WTC11 (cell line): ENCODE measurements at regions not wholly inside any gene's neighbourhood (a gene's known extent, or its start where the extent isn't known, plus 50 kb on each side); places are given as distances from the start of the nearest gene placed in this dataset.

Experiments
- ATAC-seq: fragments of 200-7000 bp; cut with Tn5 transposase; 2 replicates; pipeline ENCODE4 v1.10.0; 2021; ENCODE audit warnings: mild to moderate bottlenecking, moderate library complexity
- CTCF ChIA-PET: fragments of 300-600 bp; sonication (Branson Sonifier 250); formaldehyde crosslinking; loops from one replicate; lab custom pipeline; 2021; ENCODE audit warnings: antibody characterized with exemption; lab: Charles Lee
- POLR2A ChIA-PET: fragments of 350-600 bp; sonication (Branson Sonifier 250); formaldehyde crosslinking; loops from one replicate; lab custom pipeline; 2021; ENCODE audit warnings: antibody characterized with exemption; lab: Charles Lee
- DNase-seq: peaks from one replicate; pipeline ENCODE4 v3.0.0; 2021; ENCODE audit warnings: low spot score
- H3K27ac Mint-ChIP-seq: 2 replicates; pipeline ENCODE4 v1.8.0; 2021; ENCODE audit warnings: mixed read lengths
- H3K27me3 Mint-ChIP-seq: 2 replicates; pipeline ENCODE4 v1.8.0; 2021; ENCODE audit warnings: low read depth, mild to moderate bottlenecking, moderate library complexity, mixed read lengths
- H3K36me3 Mint-ChIP-seq: 2 replicates; pipeline ENCODE4 v1.8.0; 2021; ENCODE audit warnings: mixed read lengths
- H3K4me1 Mint-ChIP-seq: 2 replicates; pipeline ENCODE4 v1.8.0; 2022; ENCODE audit warnings: mixed read lengths
- H3K4me3 Mint-ChIP-seq: 2 replicates; pipeline ENCODE4 v1.8.0; 2021; ENCODE audit warnings: mild to moderate bottlenecking, moderate library complexity, mixed read lengths
- H3K9me3 Mint-ChIP-seq: 2 replicates; pipeline ENCODE4 v1.8.0; 2021; ENCODE audit warnings: mixed read lengths
- ESRRA ChIP-seq: sonication (generic); formaldehyde crosslinking; IDR thresholded peaks from 2 replicates; pipeline ENCODE4 v1.8.1; 2022; ENCODE audit warnings: mild to moderate bottlenecking, missing genetic modification reagents, borderline replicate concordance
- KAT7 ChIP-seq: sonication (generic); formaldehyde crosslinking; IDR thresholded peaks from 2 replicates; pipeline ENCODE4 v1.8.1; 2023; ENCODE audit warnings: missing genetic modification reagents, mild to moderate bottlenecking, borderline replicate concordance
- MXD4 ChIP-seq: fragments of 250-450 bp; sonication (Bioruptor Pico); IDR thresholded peaks from 2 replicates; pipeline ENCODE4 v1.8.0; 2021; ENCODE audit warnings: mild to moderate bottlenecking, moderate library complexity, borderline replicate concordance
- NR2C2 ChIP-seq: sonication (generic); formaldehyde crosslinking; IDR thresholded peaks from 2 replicates; pipeline ENCODE4 v1.8.0; 2022; ENCODE audit warnings: mild to moderate bottlenecking, missing genetic modification reagents
- RELA ChIP-seq: sonication (generic); formaldehyde crosslinking; IDR thresholded peaks from 2 replicates; pipeline ENCODE4 v1.8.1; 2022; ENCODE audit warnings: missing genetic modification reagents, mild to moderate bottlenecking, borderline replicate concordance
- ZNF121 ChIP-seq: sonication (generic); formaldehyde crosslinking; IDR thresholded peaks from 2 replicates; pipeline ENCODE4 v1.8.0; 2023; ENCODE audit warnings: missing genetic modification reagents
- ZNF138 ChIP-seq: sonication (generic); formaldehyde crosslinking; conservative IDR thresholded peaks from 2 replicates; pipeline ENCODE4 v1.8.1; 2022; ENCODE audit warnings: mild to moderate bottlenecking, moderate library complexity, missing genetic modification reagents
- ZNF219 ChIP-seq: sonication (generic); formaldehyde crosslinking; IDR thresholded peaks from 2 replicates; pipeline ENCODE4 v1.8.0; 2023; ENCODE audit warnings: missing genetic modification reagents, mild to moderate bottlenecking, borderline replicate concordance
- ZNF232 ChIP-seq: sonication (generic); formaldehyde crosslinking; IDR thresholded peaks from 2 replicates; pipeline ENCODE4 v1.8.0; 2022; ENCODE audit warnings: mild to moderate bottlenecking, missing genetic modification reagents
- ZNF317 ChIP-seq: sonication (generic); formaldehyde crosslinking; IDR thresholded peaks from 2 replicates; pipeline ENCODE4 v1.8.1; 2023; ENCODE audit warnings: low read depth, mild to moderate bottlenecking, moderate library complexity, missing genetic modification reagents, borderline replicate concordance
- ZNF396 ChIP-seq: fragments of 250-450 bp; sonication (Bioruptor Pico); IDR thresholded peaks from 2 replicates; pipeline ENCODE4 v1.8.0; 2021; ENCODE audit warnings: mild to moderate bottlenecking, moderate library complexity, borderline replicate concordance
- TF ChIP-seq, protein P1 (sequence below): fragments of 250-450 bp; sonication (Bioruptor Pico); IDR thresholded peaks from 2 replicates; pipeline ENCODE4 v1.9.0; 2021; ENCODE audit warnings: mild to moderate bottlenecking
- TF ChIP-seq, protein P2 (sequence below): sonication (generic); formaldehyde crosslinking; IDR thresholded peaks from 2 replicates; pipeline ENCODE4 v1.8.1; 2022; ENCODE audit warnings: mild to moderate bottlenecking, missing genetic modification reagents, moderate library complexity, borderline replicate concordance
- TF ChIP-seq, protein P3 (sequence below): sonication (generic); formaldehyde crosslinking; IDR thresholded peaks from 2 replicates; pipeline ENCODE4 v1.8.0; 2022; ENCODE audit warnings: mild to moderate bottlenecking, missing genetic modification reagents
- TF ChIP-seq, protein P4 (sequence below): fragments of 250-450 bp; sonication (Bioruptor Pico); IDR thresholded peaks from 2 replicates; pipeline ENCODE4 v1.9.0; 2021; ENCODE audit warnings: mild to moderate bottlenecking
- TF ChIP-seq, protein P5 (sequence below): sonication (generic); formaldehyde crosslinking; IDR thresholded peaks from 2 replicates; pipeline ENCODE4 v1.8.0; 2022; ENCODE audit warnings: mild to moderate bottlenecking, missing genetic modification reagents
- TF ChIP-seq, protein P6 (sequence below): fragments of 200-600 bp; IDR thresholded peaks from 2 replicates; pipeline ENCODE4 v1.8.0; 2022; ENCODE audit warnings: antibody characterized with exemption
- TF ChIP-seq, protein P7 (sequence below): sonication (generic); formaldehyde crosslinking; IDR thresholded peaks from 2 replicates; pipeline ENCODE4 v1.8.1; 2022; ENCODE audit warnings: low read depth, mild to moderate bottlenecking, moderate library complexity, missing genetic modification reagents, borderline replicate concordance

DNA sequence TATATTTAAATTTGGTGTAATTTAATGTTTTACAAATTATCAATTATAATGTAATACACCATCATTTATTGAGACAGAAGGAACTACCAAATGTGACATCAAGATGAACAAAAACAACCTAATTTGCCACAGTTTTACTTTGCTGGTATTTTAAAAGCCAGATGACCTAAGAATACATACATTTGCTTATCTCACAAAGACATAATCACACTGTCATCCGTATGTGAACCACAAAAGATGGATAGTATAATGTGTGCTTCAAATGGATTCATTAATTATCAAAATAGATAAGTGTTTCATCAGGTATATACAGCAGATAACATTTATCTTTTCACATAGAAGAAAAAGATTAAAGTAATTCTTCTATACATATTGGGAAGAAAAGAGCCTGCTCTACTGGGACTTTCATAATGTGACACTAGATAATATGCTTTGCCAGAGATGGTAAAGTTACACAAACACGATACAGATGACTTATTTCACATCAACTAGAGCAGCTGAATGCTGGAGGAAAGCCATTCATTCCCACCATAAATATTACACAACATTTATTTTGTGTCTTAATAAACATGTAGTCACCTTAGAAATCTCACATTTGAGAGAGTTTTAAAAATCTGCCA, 278.5 kb downstream of the ISL1 start:
- no peaks in the 10 kb centered on the region for H3K4me1 Mint-ChIP-seq
- no peak overlapping the region for H3K27ac Mint-ChIP-seq
- ChIA-PET POLR2A (no interaction called here), CTCF (no interaction called here)
- no peaks in the 10 kb centered on the region for H3K9me3 Mint-ChIP-seq
- H3K4me3 Mint-ChIP-seq = no peak overlapping the region
- TF ChIP-seq, protein P1, sequence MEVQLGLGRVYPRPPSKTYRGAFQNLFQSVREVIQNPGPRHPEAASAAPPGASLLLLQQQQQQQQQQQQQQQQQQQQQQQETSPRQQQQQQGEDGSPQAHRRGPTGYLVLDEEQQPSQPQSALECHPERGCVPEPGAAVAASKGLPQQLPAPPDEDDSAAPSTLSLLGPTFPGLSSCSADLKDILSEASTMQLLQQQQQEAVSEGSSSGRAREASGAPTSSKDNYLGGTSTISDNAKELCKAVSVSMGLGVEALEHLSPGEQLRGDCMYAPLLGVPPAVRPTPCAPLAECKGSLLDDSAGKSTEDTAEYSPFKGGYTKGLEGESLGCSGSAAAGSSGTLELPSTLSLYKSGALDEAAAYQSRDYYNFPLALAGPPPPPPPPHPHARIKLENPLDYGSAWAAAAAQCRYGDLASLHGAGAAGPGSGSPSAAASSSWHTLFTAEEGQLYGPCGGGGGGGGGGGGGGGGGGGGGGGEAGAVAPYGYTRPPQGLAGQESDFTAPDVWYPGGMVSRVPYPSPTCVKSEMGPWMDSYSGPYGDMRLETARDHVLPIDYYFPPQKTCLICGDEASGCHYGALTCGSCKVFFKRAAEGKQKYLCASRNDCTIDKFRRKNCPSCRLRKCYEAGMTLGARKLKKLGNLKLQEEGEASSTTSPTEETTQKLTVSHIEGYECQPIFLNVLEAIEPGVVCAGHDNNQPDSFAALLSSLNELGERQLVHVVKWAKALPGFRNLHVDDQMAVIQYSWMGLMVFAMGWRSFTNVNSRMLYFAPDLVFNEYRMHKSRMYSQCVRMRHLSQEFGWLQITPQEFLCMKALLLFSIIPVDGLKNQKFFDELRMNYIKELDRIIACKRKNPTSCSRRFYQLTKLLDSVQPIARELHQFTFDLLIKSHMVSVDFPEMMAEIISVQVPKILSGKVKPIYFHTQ (CRISPR knock-in tag) = no peak
- TF ChIP-seq, protein P2, sequence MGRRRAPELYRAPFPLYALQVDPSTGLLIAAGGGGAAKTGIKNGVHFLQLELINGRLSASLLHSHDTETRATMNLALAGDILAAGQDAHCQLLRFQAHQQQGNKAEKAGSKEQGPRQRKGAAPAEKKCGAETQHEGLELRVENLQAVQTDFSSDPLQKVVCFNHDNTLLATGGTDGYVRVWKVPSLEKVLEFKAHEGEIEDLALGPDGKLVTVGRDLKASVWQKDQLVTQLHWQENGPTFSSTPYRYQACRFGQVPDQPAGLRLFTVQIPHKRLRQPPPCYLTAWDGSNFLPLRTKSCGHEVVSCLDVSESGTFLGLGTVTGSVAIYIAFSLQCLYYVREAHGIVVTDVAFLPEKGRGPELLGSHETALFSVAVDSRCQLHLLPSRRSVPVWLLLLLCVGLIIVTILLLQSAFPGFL (CRISPR knock-in tag) = no peak
- TF ChIP-seq, protein P3, sequence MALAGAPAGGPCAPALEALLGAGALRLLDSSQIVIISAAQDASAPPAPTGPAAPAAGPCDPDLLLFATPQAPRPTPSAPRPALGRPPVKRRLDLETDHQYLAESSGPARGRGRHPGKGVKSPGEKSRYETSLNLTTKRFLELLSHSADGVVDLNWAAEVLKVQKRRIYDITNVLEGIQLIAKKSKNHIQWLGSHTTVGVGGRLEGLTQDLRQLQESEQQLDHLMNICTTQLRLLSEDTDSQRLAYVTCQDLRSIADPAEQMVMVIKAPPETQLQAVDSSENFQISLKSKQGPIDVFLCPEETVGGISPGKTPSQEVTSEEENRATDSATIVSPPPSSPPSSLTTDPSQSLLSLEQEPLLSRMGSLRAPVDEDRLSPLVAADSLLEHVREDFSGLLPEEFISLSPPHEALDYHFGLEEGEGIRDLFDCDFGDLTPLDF (CRISPR knock-in tag) = no peak
- TF ChIP-seq ZNF317 (no peak), ZNF138 (CRISPR knock-in tag) (no peak), ZNF219 (no peak), ZNF396 (no peak), ZNF232 (no peak), NR2C2 (CRISPR knock-in tag) (no peak), MXD4 (CRISPR knock-in tag) (no peak), ZNF121 (CRISPR knock-in tag) (no peak), ESRRA (CRISPR knock-in tag) (no peak), RELA (CRISPR knock-in tag) (no peak), KAT7 (CRISPR knock-in tag) (no peak)
- TF ChIP-seq, protein P4, sequence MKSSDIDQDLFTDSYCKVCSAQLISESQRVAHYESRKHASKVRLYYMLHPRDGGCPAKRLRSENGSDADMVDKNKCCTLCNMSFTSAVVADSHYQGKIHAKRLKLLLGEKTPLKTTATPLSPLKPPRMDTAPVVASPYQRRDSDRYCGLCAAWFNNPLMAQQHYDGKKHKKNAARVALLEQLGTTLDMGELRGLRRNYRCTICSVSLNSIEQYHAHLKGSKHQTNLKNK (CRISPR knock-in tag) = no peak
- TF ChIP-seq, protein P5, sequence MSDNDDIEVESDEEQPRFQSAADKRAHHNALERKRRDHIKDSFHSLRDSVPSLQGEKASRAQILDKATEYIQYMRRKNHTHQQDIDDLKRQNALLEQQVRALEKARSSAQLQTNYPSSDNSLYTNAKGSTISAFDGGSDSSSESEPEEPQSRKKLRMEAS (CRISPR knock-in tag) = no peak
- TF ChIP-seq, protein P6, sequence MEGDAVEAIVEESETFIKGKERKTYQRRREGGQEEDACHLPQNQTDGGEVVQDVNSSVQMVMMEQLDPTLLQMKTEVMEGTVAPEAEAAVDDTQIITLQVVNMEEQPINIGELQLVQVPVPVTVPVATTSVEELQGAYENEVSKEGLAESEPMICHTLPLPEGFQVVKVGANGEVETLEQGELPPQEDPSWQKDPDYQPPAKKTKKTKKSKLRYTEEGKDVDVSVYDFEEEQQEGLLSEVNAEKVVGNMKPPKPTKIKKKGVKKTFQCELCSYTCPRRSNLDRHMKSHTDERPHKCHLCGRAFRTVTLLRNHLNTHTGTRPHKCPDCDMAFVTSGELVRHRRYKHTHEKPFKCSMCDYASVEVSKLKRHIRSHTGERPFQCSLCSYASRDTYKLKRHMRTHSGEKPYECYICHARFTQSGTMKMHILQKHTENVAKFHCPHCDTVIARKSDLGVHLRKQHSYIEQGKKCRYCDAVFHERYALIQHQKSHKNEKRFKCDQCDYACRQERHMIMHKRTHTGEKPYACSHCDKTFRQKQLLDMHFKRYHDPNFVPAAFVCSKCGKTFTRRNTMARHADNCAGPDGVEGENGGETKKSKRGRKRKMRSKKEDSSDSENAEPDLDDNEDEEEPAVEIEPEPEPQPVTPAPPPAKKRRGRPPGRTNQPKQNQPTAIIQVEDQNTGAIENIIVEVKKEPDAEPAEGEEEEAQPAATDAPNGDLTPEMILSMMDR = no peak
- TF ChIP-seq, protein P7, sequence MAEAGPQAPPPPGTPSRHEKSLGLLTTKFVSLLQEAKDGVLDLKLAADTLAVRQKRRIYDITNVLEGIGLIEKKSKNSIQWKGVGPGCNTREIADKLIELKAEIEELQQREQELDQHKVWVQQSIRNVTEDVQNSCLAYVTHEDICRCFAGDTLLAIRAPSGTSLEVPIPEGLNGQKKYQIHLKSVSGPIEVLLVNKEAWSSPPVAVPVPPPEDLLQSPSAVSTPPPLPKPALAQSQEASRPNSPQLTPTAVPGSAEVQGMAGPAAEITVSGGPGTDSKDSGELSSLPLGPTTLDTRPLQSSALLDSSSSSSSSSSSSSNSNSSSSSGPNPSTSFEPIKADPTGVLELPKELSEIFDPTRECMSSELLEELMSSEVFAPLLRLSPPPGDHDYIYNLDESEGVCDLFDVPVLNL (CRISPR knock-in tag) = no peak
- no peaks in the 10 kb centered on the region for H3K27me3 Mint-ChIP-seq
- no peak for ATAC-seq
- no peaks in the 10 kb centered on the region for H3K36me3 Mint-ChIP-seq
- no peak for DNase-seq
